Liver (tissue), 8 donors: ENCODE measurements at regions not wholly inside any gene's neighbourhood (a gene's known extent, or its start where the extent isn't known, plus 50 kb on each side); places are given as distances from the start of the nearest gene placed in this dataset.

Experiments
- DNase-seq: peaks from one replicate; pipeline ENCODE4 v3.0.0-alpha.2; 2017; ENCODE audit warnings: low spot score
- H3K27ac ChIP-seq, 2 donors: one replicate each; pipeline ENCODE4 v1.7.0; 2013; ENCODE audit warnings: inconsistent platforms in 2 of 2, low read length in 2 of 2, control low read depth in 1 of 2, low read depth in 1 of 2, mild to moderate bottlenecking in 1 of 2
- H3K27me3 ChIP-seq, 4 donors: one replicate each; pipeline versions ENCODE4 v1.6.1 to v1.7.0; 2013; ENCODE audit warnings: low read length in 3 of 4, inconsistent platforms in 1 of 4, mild to moderate bottlenecking in 1 of 4, moderate library complexity in 1 of 4; ENCODE audit not compliant: control insufficient read depth in 4 of 4, insufficient read depth in 4 of 4
- H3K36me3 ChIP-seq, 4 donors: one replicate each; pipeline versions ENCODE4 v1.6.1 to v1.7.0; 2013; ENCODE audit warnings: low read length in 3 of 4, mild to moderate bottlenecking in 3 of 4, low read depth in 1 of 4, moderate library complexity in 1 of 4; ENCODE audit not compliant: control insufficient read depth in 4 of 4, insufficient read depth in 3 of 4
- H3K4me1 ChIP-seq, 4 donors: one replicate each; pipeline versions ENCODE4 v1.6.1 to v1.7.0; 2013; ENCODE audit warnings: low read length in 3 of 4, mild to moderate bottlenecking in 3 of 4, moderate library complexity in 1 of 4; ENCODE audit not compliant: control insufficient read depth in 4 of 4, insufficient read depth in 4 of 4
- H3K4me3 ChIP-seq, 3 donors: one replicate each; pipeline versions ENCODE4 v1.6.1 to v1.7.0; 2013; ENCODE audit warnings: low read length in 3 of 3, control low read depth in 1 of 3, low read depth in 1 of 3, mild to moderate bottlenecking in 1 of 3
- H3K9ac ChIP-seq, 2 donors: one replicate each; pipeline ENCODE4 v1.7.0; 2013; ENCODE audit warnings: low read length in 2 of 2, mild to moderate bottlenecking in 2 of 2, moderate library complexity in 2 of 2, control low read depth in 1 of 2, low read depth in 1 of 2
- H3K9me3 ChIP-seq, 4 donors: one replicate each; pipeline versions ENCODE4 v1.6.1 to v1.7.0; 2013; ENCODE audit warnings: low read length in 3 of 4; ENCODE audit not compliant: control insufficient read depth in 4 of 4
- CTCF ChIP-seq: fragments of 150-350 bp; IDR thresholded peaks from 2 replicates; pipeline ENCODE4 v1.5.1; 2017; ENCODE audit warnings: improper control_type of control experiment, low read depth, low read length; ENCODE audit not compliant: missing input control
- EGR1 ChIP-seq, 2 donors: IDR thresholded peaks; 2 replicates each; pipeline ENCODE4 v1.6.1; 2016 to 2018; ENCODE audit warnings: antibody characterized with exemption in 2 of 2, low read depth in 2 of 2
- FOXA1 ChIP-seq: IDR thresholded peaks from 2 replicates; pipeline ENCODE4 v1.6.1; 2016; ENCODE audit warnings: antibody characterized with exemption
- FOXA2 ChIP-seq: IDR thresholded peaks from 2 replicates; pipeline ENCODE4 v1.6.1; 2016; ENCODE audit warnings: antibody characterized with exemption
- GABPA ChIP-seq, 2 donors: IDR thresholded peaks in 1 of 2; conservative IDR thresholded peaks in 1 of 2; 2 replicates each; pipeline ENCODE4 v1.6.1; 2016; ENCODE audit warnings: antibody characterized with exemption in 2 of 2, mild to moderate bottlenecking in 1 of 2, moderate library complexity in 1 of 2
- HNF4A ChIP-seq, 2 donors: conservative IDR thresholded peaks; 2 replicates each; pipeline ENCODE4 v1.6.1; 2016; ENCODE audit warnings: antibody characterized with exemption in 2 of 2, mild to moderate bottlenecking in 2 of 2
- JUND ChIP-seq, 2 donors: IDR thresholded peaks; 2 replicates each; pipeline ENCODE4 v1.6.1; 2016; ENCODE audit warnings: antibody characterized with exemption in 2 of 2
- NR2F2 ChIP-seq: IDR thresholded peaks from 2 replicates; pipeline ENCODE4 v1.6.1; 2016; ENCODE audit warnings: antibody characterized with exemption
- RAD21 ChIP-seq, 2 donors: IDR thresholded peaks; 2 replicates each; pipeline ENCODE4 v1.6.1; 2016; ENCODE audit warnings: antibody characterized with exemption in 2 of 2, mild to moderate bottlenecking in 2 of 2
- REST ChIP-seq: IDR thresholded peaks from 2 replicates; pipeline ENCODE4 v1.6.1; 2016; ENCODE audit warnings: antibody characterized with exemption, mild to moderate bottlenecking
- SP1 ChIP-seq: IDR thresholded peaks from 2 replicates; pipeline ENCODE4 v1.6.1; 2018; ENCODE audit warnings: antibody characterized with exemption, mild to moderate bottlenecking
- TAF1 ChIP-seq: conservative IDR thresholded peaks from 2 replicates; pipeline ENCODE4 v1.6.1; 2016; ENCODE audit warnings: antibody characterized with exemption, mild to moderate bottlenecking
- YY1 ChIP-seq: IDR thresholded peaks from 2 replicates; pipeline ENCODE4 v1.6.1; 2016; ENCODE audit warnings: antibody characterized with exemption, mild to moderate bottlenecking
- WGBS: extraction: QIAGEN DNeasy Blood & Tissue Kit; methylation state at CpG from one replicate; pipeline ENCODE4 v1.1.7; 2013; 5-methylcytosine and 5-hydroxymethylcytosine counted together
- TF ChIP-seq, protein P1 (sequence below): IDR thresholded peaks from 2 replicates; pipeline ENCODE4 v1.6.1; 2016; ENCODE audit warnings: antibody characterized with exemption
- TF ChIP-seq, protein P2 (sequence below): IDR thresholded peaks from 2 replicates; pipeline ENCODE4 v1.6.1; 2016; ENCODE audit warnings: antibody characterized with exemption
- TF ChIP-seq, protein P3 (sequence below): IDR thresholded peaks from 2 replicates; pipeline ENCODE4 v1.6.1; 2016; ENCODE audit warnings: antibody characterized with exemption
- donor health status: healthy.
- donor health status: healthy.
- donor health status: healthy.
- donor health status: healthy.
- donor health status: healthy.

- Histone ChIP-seq H3K4me1 (no peaks in the 10 kb centered on the region), H3K9me3 (no peaks in the 10 kb centered on the region), H3K27ac (no peak overlapping the region), H3K9ac (no peak overlapping the region), H3K4me3 (no peak overlapping the region), H3K36me3 (no peaks in the 10 kb centered on the region), H3K27me3 (no peaks in the 10 kb centered on the region)
- WGBS = 94% methylated on average over 2 of the region's 2 CpGs
- no peak for DNase-seq
- TF ChIP-seq, protein P1, sequence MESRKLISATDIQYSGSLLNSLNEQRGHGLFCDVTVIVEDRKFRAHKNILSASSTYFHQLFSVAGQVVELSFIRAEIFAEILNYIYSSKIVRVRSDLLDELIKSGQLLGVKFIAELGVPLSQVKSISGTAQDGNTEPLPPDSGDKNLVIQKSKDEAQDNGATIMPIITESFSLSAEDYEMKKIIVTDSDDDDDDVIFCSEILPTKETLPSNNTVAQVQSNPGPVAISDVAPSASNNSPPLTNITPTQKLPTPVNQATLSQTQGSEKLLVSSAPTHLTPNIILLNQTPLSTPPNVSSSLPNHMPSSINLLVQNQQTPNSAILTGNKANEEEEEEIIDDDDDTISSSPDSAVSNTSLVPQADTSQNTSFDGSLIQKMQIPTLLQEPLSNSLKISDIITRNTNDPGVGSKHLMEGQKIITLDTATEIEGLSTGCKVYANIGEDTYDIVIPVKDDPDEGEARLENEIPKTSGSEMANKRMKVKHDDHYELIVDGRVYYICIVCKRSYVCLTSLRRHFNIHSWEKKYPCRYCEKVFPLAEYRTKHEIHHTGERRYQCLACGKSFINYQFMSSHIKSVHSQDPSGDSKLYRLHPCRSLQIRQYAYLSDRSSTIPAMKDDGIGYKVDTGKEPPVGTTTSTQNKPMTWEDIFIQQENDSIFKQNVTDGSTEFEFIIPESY = no peak
- TF ChIP-seq CTCF = no peak
- TF ChIP-seq JUND (IDR thresholded peaks at IDR 0.05) = no peak
- no peak for TF ChIP-seq TAF1
- TF ChIP-seq NR2F2 = no peak
- TF ChIP-seq HNF4A (conservative IDR thresholded peaks at IDR 0.05) = no peak
- TF ChIP-seq RAD21 (IDR thresholded peaks at IDR 0.05) = no peak
- no peak for TF ChIP-seq GABPA (IDR thresholded peaks at IDR 0.05 in 1 of 2, conservative IDR thresholded peaks at IDR 0.05 in 1 of 2)
- no peak for TF ChIP-seq EGR1 (IDR thresholded peaks at IDR 0.05; ENCODE audit: low read depth in 2 of 2)
- TF ChIP-seq SP1 = no peak
- no peak for TF ChIP-seq FOXA1
- TF ChIP-seq YY1 = no peak
Measured at GRCh38 chr2:149806651-149807050, 219.1 kb upstream of the MMADHC start.

DNA sequence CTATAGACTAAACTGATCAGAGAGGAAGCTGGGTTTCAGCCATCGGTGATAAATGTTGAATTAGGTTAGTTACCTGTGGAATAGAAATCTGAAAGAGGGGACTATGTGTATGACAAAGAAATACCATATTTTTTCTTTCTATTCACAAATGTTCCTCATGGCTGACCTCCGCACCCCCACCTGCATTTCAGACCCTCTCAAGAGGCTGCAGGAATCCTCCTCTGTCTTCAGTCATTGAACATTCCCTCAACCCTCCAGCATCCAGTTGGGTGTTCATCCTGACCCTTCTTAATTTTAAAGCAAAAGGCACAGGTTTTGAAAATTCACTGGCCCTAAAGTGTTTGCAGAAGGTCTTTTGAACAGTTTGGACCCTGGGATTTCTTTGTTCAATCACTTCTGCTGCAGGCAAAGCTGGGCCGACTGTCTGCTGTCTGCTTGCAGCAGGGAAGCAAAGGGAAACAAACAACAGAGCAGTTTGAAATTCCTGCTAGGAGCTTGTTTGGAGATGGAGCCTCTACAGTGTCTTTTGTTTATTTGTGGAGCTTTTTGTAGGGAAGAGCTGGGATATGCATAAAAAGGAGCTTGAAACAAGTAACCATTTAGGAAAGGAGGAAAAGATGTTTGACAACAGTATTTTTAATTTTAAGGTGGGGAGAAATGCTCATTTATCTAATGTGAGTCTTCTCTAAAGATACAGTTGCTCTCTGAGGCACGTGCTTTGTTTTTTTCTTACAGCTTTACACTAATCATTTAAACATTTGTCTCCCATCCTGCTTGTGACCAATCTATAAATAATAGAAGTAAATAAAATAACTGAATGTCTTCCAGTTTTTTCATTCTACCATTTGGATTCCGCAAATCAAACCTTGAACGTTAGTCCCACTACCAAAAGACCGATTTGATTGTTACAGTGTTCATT lies 213.3 kb upstream of the MMADHC start:
- no peak for TF ChIP-seq HNF4A (conservative IDR thresholded peaks at IDR 0.05)
- no peak for TF ChIP-seq JUND (IDR thresholded peaks at IDR 0.05)
- TF ChIP-seq, protein P2, sequence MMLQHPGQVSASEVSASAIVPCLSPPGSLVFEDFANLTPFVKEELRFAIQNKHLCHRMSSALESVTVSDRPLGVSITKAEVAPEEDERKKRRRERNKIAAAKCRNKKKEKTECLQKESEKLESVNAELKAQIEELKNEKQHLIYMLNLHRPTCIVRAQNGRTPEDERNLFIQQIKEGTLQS = no peak
- no peak for TF ChIP-seq CTCF
- no peak for TF ChIP-seq FOXA2
- TF ChIP-seq TAF1 = no peak
- no peak for TF ChIP-seq REST
- TF ChIP-seq, protein P3, sequence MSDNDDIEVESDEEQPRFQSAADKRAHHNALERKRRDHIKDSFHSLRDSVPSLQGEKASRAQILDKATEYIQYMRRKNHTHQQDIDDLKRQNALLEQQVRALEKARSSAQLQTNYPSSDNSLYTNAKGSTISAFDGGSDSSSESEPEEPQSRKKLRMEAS = no peak
- no peaks in the 10 kb centered on the region for H3K36me3 ChIP-seq
- DNase-seq = no peak
- H3K27ac ChIP-seq = no peak overlapping the region
- no peaks in the 10 kb centered on the region for H3K4me1 ChIP-seq
- H3K9ac ChIP-seq = no peak overlapping the region
- H3K27me3 ChIP-seq = no peaks in the 10 kb centered on the region
- WGBS = 86% methylated on average over 7 of the region's 7 CpGs
- no peaks in the 10 kb centered on the region for H3K9me3 ChIP-seq
- H3K4me3 ChIP-seq = no peak overlapping the region
